HG03558 (cell line): ENCODE measurements at regions not wholly inside any gene's neighbourhood (a gene's known extent, or its start where the extent isn't known, plus 50 kb on each side); places are given as distances from the start of the nearest gene placed in this dataset.
"Not testable (repeated sequence)": the region's sequence is repeated elsewhere in the genome, so short reads cannot be mapped to it uniquely, and the experiment has no call there.

ENCODE experiments used
- ATAC-seq: cut with Tn5 transposase; IDR thresholded peaks from one replicate; pipeline ENCODE4 v1.9.1; 2021; ENCODE audit warnings: moderate number of reproducible peaks; ENCODE audit not compliant: unreplicated experiment; ENCODE audit errors: extremely low read depth

GRCh38 chr12:19659501-19659900, 220.2 kb downstream of the AEBP2 start:
- no peak for ATAC-seq

GRCh38 chr12:19665121-19665900, 226.0 kb downstream of the AEBP2 start:
- ATAC-seq: no peak

- no peak for ATAC-seq
Observed at GRCh38 chr12:19666070-19666469, 226.8 kb downstream of the AEBP2 start.

GRCh38 chr12:19669793-19670192, 230.5 kb downstream of the AEBP2 start:
- ATAC-seq: no peak

GRCh38 chr12:19671695-19672094, 232.4 kb downstream of the AEBP2 start:
- no peak for ATAC-seq

GRCh38 chr12:19674437-19674836, 235.1 kb downstream of the AEBP2 start:
- ATAC-seq: no peak

- ATAC-seq: no peak
Observed at GRCh38 chr12:19675361-19675760, 236.1 kb downstream of the AEBP2 start.

GRCh38 chr12:19678501-19678900, 239.2 kb downstream of the AEBP2 start:
- not testable (repeated sequence) for ATAC-seq

GRCh38 chr12:19681007-19681406, 241.7 kb downstream of the AEBP2 start:
- no peak for ATAC-seq

- ATAC-seq: no peak
Observed at GRCh38 chr12:19683178-19683927, 244.1 kb downstream of the AEBP2 start.

- ATAC-seq: no peak
Observed at GRCh38 chr12:19687371-19687770, 248.1 kb downstream of the AEBP2 start.

GRCh38 chr12:19688532-19688931, 249.2 kb downstream of the AEBP2 start:
- no peak for ATAC-seq

GRCh38 chr12:19689226-19689625, 249.9 kb downstream of the AEBP2 start:
- no peak for ATAC-seq

GRCh38 chr12:19689801-19690472, 250.6 kb downstream of the AEBP2 start:
- no peak for ATAC-seq

- ATAC-seq: no peak
Observed at GRCh38 chr12:19692091-19692490, 252.8 kb downstream of the AEBP2 start.

GRCh38 chr12:19692566-19692965, 253.3 kb downstream of the AEBP2 start:
- no peak for ATAC-seq

GRCh38 chr12:19694627-19695026, 255.3 kb downstream of the AEBP2 start:
- ATAC-seq: no peak

GRCh38 chr12:19695244-19696098, 256.2 kb downstream of the AEBP2 start:
- no peak for ATAC-seq

GRCh38 chr12:19700969-19701368, 261.7 kb downstream of the AEBP2 start:
- ATAC-seq: no peak

- ATAC-seq: no peak
Observed at GRCh38 chr12:19704966-19705365, 265.7 kb downstream of the AEBP2 start.
